ENCODE measurements at regions not wholly inside any gene's neighbourhood (a gene's known extent, or its start where the extent isn't known, plus 50 kb on each side); places are given as distances from the start of the nearest gene placed in this dataset.

DNA sequence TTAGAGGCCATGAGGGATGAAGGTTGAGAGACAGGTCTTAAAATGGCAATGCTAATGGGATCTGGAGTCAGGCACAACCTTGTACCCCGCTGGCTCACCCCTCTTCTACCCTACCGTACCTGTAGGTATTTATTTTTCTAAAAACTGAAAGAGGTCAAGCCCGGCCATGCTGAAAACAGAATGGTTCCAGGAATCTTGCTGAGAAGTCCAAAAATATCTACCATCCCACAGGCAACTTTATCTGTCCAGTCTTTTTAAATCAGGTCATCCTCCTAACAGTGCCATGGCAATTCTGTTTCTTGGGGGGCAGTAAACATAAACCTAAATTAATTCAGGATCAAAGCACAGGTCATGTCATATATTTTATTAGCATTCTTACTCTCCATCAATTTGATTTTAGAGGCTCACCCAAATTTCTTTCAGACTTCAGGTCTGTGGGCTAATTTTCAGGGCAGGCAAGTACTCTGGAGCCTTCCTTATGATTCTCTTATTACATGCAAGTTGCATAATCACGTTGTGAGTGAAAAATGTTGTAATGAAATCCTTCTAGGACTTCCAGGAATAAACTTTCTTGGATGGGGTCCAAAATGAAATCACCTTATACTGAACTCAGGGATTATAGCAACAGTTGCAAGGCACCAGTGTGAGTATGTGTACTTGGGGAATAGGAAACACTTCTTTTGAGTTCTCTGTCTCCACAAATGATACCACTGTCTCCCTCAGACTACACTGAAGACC is 102.7 kb upstream of the NREP start:
- H3K4me3 Mint-ChIP-seq = no peak overlapping the region
- no peaks in the 10 kb centered on the region for H3K27me3 Mint-ChIP-seq (ENCODE audit: insufficient read depth)
- WGBS, 2 experiments (ENCODE audit: insufficient coverage in 1 of 2, insufficient read length in 1 of 2) = 78 to 90% methylated on average over 3 to 4 of the region's 4 CpGs
- H3K9me3 Mint-ChIP-seq = no peaks in the 10 kb centered on the region
- no peaks in the 10 kb centered on the region for H3K27me3 ChIP-seq (ENCODE audit: control insufficient read depth, insufficient read depth, low read length, poor library complexity, severe bottlenecking)
- no peak overlapping the region for H3K27ac ChIP-seq (ENCODE audit: low read depth, low read length)
- H3K4me3 ChIP-seq (ENCODE audit: low read length) = no peak overlapping the region
- no peak overlapping the region for H3K9ac ChIP-seq (ENCODE audit: extremely low read depth, low read length, poor library complexity, severe bottlenecking)
- peaks cover 47% of the 10 kb centered on the region for H3K4me1 Mint-ChIP-seq
- H3K4me1 ChIP-seq (ENCODE audit: control insufficient read depth, insufficient read depth, low read length) = peaks cover 21% of the 10 kb centered on the region
- TF ChIP-seq, protein P1, sequence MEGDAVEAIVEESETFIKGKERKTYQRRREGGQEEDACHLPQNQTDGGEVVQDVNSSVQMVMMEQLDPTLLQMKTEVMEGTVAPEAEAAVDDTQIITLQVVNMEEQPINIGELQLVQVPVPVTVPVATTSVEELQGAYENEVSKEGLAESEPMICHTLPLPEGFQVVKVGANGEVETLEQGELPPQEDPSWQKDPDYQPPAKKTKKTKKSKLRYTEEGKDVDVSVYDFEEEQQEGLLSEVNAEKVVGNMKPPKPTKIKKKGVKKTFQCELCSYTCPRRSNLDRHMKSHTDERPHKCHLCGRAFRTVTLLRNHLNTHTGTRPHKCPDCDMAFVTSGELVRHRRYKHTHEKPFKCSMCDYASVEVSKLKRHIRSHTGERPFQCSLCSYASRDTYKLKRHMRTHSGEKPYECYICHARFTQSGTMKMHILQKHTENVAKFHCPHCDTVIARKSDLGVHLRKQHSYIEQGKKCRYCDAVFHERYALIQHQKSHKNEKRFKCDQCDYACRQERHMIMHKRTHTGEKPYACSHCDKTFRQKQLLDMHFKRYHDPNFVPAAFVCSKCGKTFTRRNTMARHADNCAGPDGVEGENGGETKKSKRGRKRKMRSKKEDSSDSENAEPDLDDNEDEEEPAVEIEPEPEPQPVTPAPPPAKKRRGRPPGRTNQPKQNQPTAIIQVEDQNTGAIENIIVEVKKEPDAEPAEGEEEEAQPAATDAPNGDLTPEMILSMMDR (conservative IDR thresholded peaks at IDR 0.05) = no peak
- no peak for DNase-seq
- no peaks in the 10 kb centered on the region for H3K9me3 ChIP-seq (ENCODE audit: control insufficient read depth, low read length)
- no peak overlapping the region for H3K27ac Mint-ChIP-seq
- no peaks in the 10 kb centered on the region for H3K36me3 Mint-ChIP-seq (ENCODE audit: low read depth)
- no peaks in the 10 kb centered on the region for H3K36me3 ChIP-seq (ENCODE audit: control insufficient read depth, insufficient read depth, low read length)

DNA sequence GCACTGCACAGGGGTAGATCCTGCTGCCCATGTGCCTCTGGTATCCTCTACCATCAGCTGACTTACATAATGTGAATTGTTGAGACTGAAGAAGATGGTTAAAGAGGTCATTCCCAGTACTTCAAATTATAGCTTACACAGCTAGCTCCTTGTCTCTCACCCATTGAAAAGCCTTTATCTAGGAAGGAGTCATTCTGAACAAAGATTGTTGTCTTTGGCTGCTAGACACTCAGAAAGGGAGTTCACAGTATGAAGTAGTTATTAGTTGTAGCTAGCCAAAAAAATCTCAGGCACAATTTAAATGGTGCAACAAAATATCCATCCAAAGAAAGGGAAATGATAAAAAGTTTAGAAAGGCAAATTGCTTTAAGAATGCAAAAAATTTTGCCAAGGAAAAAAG is 102.0 kb upstream of the NREP start:
- no peak for DNase-seq
- no peak overlapping the region for H3K4me3 ChIP-seq (ENCODE audit: low read length)
- peaks cover 25% of the 10 kb centered on the region for H3K4me1 ChIP-seq (ENCODE audit: control insufficient read depth, insufficient read depth, low read length)
- H3K9me3 ChIP-seq (ENCODE audit: control insufficient read depth, low read length) = no peaks in the 10 kb centered on the region
- H3K9ac ChIP-seq (ENCODE audit: extremely low read depth, low read length, poor library complexity, severe bottlenecking) = no peak overlapping the region
- H3K4me3 Mint-ChIP-seq = no peak overlapping the region
- no peaks in the 10 kb centered on the region for H3K36me3 ChIP-seq (ENCODE audit: control insufficient read depth, insufficient read depth, low read length)
- no peak overlapping the region for H3K27ac Mint-ChIP-seq
- H3K27ac ChIP-seq (ENCODE audit: low read depth, low read length) = no peak overlapping the region
- H3K27me3 ChIP-seq (ENCODE audit: control insufficient read depth, insufficient read depth, low read length, poor library complexity, severe bottlenecking) = no peaks in the 10 kb centered on the region
- H3K9me3 Mint-ChIP-seq = no peaks in the 10 kb centered on the region
- TF ChIP-seq, protein P1 (conservative IDR thresholded peaks at IDR 0.05) = no peak
- no peaks in the 10 kb centered on the region for H3K36me3 Mint-ChIP-seq (ENCODE audit: low read depth)
- no peaks in the 10 kb centered on the region for H3K27me3 Mint-ChIP-seq (ENCODE audit: insufficient read depth)
- H3K4me1 Mint-ChIP-seq = peaks cover 53% of the 10 kb centered on the region

DNA sequence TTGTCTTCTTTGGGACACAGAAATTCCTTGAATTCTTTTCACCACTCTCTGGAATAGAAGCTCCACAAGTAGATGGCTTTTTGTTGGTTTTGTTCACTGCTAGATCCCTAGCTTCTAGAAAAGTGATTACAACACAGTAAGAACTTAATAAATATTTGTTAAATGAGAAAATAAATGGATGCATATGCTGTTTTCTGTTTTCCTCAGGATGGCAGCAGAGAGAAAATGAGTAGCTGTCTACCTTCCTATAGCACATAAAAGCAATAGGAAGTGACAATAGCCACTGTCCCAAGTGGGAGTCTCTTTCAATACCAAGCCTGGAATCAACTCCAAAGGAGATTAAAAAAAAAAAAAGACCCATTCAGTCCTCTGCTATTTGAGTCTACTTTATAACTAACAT is 100.6 kb upstream of the NREP start:
- Mint-ChIP-seq H3K27ac (no peak overlapping the region), H3K27me3 (ENCODE audit: insufficient read depth) (no peaks in the 10 kb centered on the region), H3K9me3 (no peaks in the 10 kb centered on the region), H3K4me1 (peaks cover 60% of the 10 kb centered on the region), H3K4me3 (no peak overlapping the region), H3K36me3 (ENCODE audit: low read depth) (no peaks in the 10 kb centered on the region)
- Histone ChIP-seq H3K9ac (ENCODE audit: extremely low read depth, low read length, poor library complexity, severe bottlenecking) (no peak overlapping the region), H3K4me1 (ENCODE audit: control insufficient read depth, insufficient read depth, low read length) (peaks cover 33% of the 10 kb centered on the region), H3K27ac (ENCODE audit: low read depth, low read length) (no peak overlapping the region), H3K27me3 (ENCODE audit: control insufficient read depth, insufficient read depth, low read length, poor library complexity, severe bottlenecking) (no peaks in the 10 kb centered on the region), H3K4me3 (ENCODE audit: low read length) (no peak overlapping the region), H3K36me3 (ENCODE audit: control insufficient read depth, insufficient read depth, low read length) (no peaks in the 10 kb centered on the region), H3K9me3 (ENCODE audit: control insufficient read depth, low read length) (no peaks in the 10 kb centered on the region)
- DNase-seq = no peak
- TF ChIP-seq, protein P1 (conservative IDR thresholded peaks at IDR 0.05) = no peak
